Panc1 (cell line): ENCODE measurements at regions not wholly inside any gene's neighbourhood (a gene's known extent, or its start where the extent isn't known, plus 50 kb on each side); places are given as distances from the start of the nearest gene placed in this dataset.

Source experiments
- TCF7L2 ChIP-seq: IDR thresholded peaks from 2 replicates; pipeline ENCODE4 v1.6.1; 2011; ENCODE audit warnings: mild to moderate bottlenecking, low read depth, low read length, inconsistent platforms
- TF ChIP-seq, protein P1 (sequence below): fragments of 450-650 bp; IDR thresholded peaks from 2 replicates; pipeline ENCODE4 v1.5.1; 2017; ENCODE audit warnings: mild to moderate bottlenecking

GRCh38 chr12:125360540-125360939 is 295.3 kb downstream of the AACS start:
- TF ChIP-seq, protein P1, sequence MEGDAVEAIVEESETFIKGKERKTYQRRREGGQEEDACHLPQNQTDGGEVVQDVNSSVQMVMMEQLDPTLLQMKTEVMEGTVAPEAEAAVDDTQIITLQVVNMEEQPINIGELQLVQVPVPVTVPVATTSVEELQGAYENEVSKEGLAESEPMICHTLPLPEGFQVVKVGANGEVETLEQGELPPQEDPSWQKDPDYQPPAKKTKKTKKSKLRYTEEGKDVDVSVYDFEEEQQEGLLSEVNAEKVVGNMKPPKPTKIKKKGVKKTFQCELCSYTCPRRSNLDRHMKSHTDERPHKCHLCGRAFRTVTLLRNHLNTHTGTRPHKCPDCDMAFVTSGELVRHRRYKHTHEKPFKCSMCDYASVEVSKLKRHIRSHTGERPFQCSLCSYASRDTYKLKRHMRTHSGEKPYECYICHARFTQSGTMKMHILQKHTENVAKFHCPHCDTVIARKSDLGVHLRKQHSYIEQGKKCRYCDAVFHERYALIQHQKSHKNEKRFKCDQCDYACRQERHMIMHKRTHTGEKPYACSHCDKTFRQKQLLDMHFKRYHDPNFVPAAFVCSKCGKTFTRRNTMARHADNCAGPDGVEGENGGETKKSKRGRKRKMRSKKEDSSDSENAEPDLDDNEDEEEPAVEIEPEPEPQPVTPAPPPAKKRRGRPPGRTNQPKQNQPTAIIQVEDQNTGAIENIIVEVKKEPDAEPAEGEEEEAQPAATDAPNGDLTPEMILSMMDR: no peak
- TF ChIP-seq TCF7L2: no peak
